Kidney epithelial cell (primary cell): ENCODE measurements at regions not wholly inside any gene's neighbourhood (a gene's known extent, or its start where the extent isn't known, plus 50 kb on each side); places are given as distances from the start of the nearest gene placed in this dataset.

ENCODE experiments used
- DNase-seq: peaks from one replicate; pipeline ENCODE4 v3.0.0-alpha.2; 2010; ENCODE audit warnings: low read depth
- H3K27me3 ChIP-seq: 2 replicates; pipeline ENCODE4 v1.6.0; 2011; ENCODE audit warnings: low read length; ENCODE audit not compliant: control insufficient read depth, insufficient read depth
- H3K36me3 ChIP-seq: 2 replicates; pipeline ENCODE4 v1.5.1; 2011; ENCODE audit warnings: low read length; ENCODE audit not compliant: control insufficient read depth, insufficient read depth
- H3K4me3 ChIP-seq: 2 replicates; pipeline ENCODE4 v1.5.1; 2011; ENCODE audit warnings: low read depth, mild to moderate bottlenecking, control low read depth, low read length
- CTCF ChIP-seq: IDR thresholded peaks from 2 replicates; pipeline ENCODE4 v1.5.1; 2011; ENCODE audit warnings: mild to moderate bottlenecking, moderate library complexity, low read length, control low read depth, inconsistent platforms; ENCODE audit not compliant: insufficient read depth, poor library complexity, severe bottlenecking

GRCh38 chr5:173557123-173557903, 59.1 kb downstream of the BOD1 start:
- H3K36me3 ChIP-seq: no peaks in the 10 kb centered on the region
- no peak for DNase-seq
- H3K27me3 ChIP-seq: no peaks in the 10 kb centered on the region
- TF ChIP-seq CTCF: no peak
- H3K4me3 ChIP-seq: no peak overlapping the region

DNA sequence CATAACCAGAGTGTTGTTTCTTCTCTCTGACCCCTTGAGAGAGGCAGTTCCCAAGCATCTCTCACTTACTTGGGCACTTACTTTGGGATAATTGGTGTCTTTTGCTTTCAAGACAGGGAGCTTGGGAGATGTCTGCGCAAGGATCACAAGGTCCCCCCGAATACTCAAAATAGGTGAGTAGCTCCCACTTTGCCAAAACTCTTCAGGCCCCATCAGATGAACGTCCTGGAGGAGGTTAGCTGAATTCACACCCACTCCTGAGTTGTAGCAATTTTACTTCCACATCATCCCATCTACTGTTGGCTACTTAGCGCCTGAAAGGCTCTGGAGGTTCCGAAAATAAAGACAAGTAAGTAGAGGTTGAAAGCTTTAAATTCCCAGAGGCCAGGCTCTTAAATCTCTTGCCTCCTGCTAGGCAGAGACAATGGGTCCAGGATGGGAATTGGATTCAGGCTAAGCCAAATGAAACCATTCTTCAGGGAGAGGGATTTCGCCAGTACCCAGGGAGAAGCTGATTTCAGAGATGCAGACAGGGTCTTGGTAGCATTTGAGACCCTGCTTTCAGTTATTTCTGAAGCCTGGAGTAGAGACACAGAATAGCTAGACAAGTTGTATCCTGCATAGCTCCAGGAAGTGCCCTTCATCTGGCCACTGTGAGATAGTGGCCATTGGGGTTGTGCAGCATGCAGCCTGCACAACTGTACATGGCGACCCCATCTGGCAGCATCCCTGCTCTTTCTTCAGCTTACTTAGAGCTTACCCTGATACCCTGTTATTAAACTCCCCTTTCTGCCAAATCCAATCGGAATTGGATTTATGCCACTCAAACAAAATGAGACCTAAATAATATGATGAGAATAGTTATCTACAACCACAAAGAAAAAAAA, 60.1 kb downstream of the BOD1 start:
- TF ChIP-seq CTCF: no peak
- H3K27me3 ChIP-seq: no peaks in the 10 kb centered on the region
- DNase-seq: no peak

GRCh38 chr5:173554989-173555705, 61.3 kb downstream of the BOD1 start:
- Histone ChIP-seq H3K36me3 (no peaks in the 10 kb centered on the region), H3K27me3 (no peaks in the 10 kb centered on the region), H3K4me3 (no peak overlapping the region)
- TF ChIP-seq CTCF: no peak
- DNase-seq: no peak

More for the DNA sequence above, 60.1 kb downstream of the BOD1 start:
- Histone ChIP-seq H3K4me3 (no peak overlapping the region), H3K36me3 (no peaks in the 10 kb centered on the region)

DNA sequence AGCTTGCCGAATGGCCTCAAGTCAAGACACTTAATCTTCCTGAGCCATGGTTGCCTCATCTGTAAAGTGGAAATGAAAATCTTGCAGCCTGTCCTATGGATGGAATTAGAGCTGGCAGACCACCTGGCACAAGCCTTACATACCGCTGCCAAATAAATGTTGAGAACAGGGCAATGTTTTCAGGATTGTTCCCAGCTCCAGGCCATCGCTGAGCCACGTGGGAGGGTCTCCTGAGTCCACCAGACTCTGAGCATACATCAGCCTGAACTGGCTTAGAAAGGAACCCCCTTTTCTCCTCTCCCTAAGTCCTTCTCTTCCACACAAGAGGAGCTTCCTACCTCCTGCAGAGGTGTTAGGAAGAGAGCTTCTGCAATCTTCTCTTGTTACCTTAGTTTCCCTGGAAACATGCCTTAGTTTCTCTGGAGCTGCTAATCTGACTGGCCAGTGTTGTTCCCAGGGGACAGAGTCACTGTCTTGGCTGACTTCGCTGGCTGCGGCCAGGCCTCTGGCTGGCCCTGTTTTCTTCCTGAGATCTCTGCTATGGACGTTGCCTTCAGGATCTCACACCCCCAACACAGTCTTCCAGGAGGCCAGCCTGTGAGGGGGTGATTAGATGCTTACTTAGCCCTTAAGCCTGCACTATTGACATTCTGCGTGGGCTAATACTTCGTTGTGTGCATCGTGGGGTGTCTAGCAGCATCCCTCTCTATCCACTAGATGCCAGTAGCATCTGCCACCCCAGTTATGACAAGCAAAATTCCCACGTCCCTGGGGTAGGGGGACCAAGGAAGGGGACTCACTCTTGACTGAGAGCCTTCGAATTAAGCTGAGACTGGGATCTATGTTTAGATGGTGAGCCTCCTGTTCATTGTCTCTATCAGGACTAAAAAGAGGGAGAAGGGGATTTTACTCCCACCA, 62.2 kb downstream of the BOD1 start:
- TF ChIP-seq CTCF: no peak
- no peaks in the 10 kb centered on the region for H3K36me3 ChIP-seq
- H3K4me3 ChIP-seq: no peak overlapping the region
- DNase-seq: no peak
- H3K27me3 ChIP-seq: no peaks in the 10 kb centered on the region

DNA sequence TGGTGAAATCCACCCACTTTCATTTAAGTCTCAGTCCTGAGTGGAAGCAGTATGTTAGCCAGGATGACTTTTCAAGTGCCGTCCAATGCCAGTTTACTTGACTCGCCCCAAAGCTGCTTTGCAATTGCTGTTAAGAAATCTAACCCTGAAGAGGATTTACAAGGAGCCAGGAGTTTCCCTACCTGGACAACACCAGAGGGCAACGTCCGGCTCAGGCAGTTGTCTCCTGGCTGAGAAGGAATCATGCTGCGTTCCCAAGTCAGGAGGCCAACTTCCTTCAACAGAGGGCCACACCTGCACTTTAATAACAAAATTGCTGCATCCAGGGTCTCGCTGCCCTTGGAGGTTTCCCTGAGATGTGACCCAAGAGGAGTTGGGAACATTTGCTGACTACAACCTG, 65.8 kb downstream of the BOD1 start:
- no peaks in the 10 kb centered on the region for H3K36me3 ChIP-seq
- no peak for DNase-seq
- H3K4me3 ChIP-seq: no peak overlapping the region
- H3K27me3 ChIP-seq: no peaks in the 10 kb centered on the region
- no peak for TF ChIP-seq CTCF
